ENCODE measurements at regions not wholly inside any gene's neighbourhood (a gene's known extent, or its start where the extent isn't known, plus 50 kb on each side); places are given as distances from the start of the nearest gene placed in this dataset.

DNA sequence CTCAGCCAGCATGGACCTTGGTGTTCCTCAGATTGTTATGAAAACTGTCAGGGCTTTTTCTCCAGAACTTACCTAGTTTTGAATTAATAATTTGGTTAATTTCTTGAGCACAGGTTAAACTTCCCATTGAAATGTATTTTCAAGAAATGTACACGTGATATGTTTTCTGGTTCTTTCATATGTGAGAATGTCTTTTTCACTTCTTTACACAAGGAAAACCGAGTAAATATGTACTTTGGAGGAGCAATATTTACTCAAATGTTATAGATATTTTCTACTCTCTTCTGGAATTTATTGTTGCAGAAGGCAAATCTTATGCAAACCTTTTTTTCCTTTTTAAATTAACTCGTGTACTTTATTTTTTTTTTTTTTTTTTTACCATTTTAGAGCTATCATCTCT lies 134.3 kb downstream of the AHR start:
- ATAC-seq (no peak), DNase-seq (ENCODE audit: low spot score) (no peak), FAIRE-seq (no peak)
- Histone ChIP-seq H3K27ac (ENCODE audit: extremely low read length, insufficient read depth, low read length) (no peak overlapping the region), H3K4me2 (ENCODE audit: low read depth, low read length) (no peak overlapping the region), H3K4me1 (ENCODE audit: insufficient read depth, low read length) (0 out of 2 replicates have a peak, but pooled peaks cover 7% of the 10 kb centered on the region), H3K4me3 (replicated peaks in 1 of 3; ENCODE audit: insufficient read depth in 1 of 3, low read depth in 2 of 3, low read length in 3 of 3) (no peak overlapping the region), H3K9ac (ENCODE audit: insufficient read depth, low read depth, low read length) (no peak overlapping the region), H3K79me2 (ENCODE audit: insufficient read depth, low read length) (no peaks in the 10 kb centered on the region), H3K27me3 (ENCODE audit: control insufficient read depth in 1 of 2, insufficient read depth in 2 of 2, low read length in 2 of 2) (no peaks in the 10 kb centered on the region), H3K9me3 (ENCODE audit: low read length) (peaks cover 9% of the 10 kb centered on the region), H4K20me1 (ENCODE audit: insufficient read depth, low read length) (no peaks in the 10 kb centered on the region), H2AFZ (ENCODE audit: low read length) (no peak overlapping the region), H3K36me3 (replicated peaks in 1 of 2; ENCODE audit: control insufficient read depth in 1 of 2, insufficient read depth in 2 of 2, low read length in 2 of 2) (no peaks in the 10 kb centered on the region)
- 3% methylated on average over 3 of the region's 3 CpGs for WGBS (ENCODE audit: low lambda C conversion rate)
- POLR2A ChIA-PET, result no interaction called here
- no TSS peak for BruUV-seq (replicated peaks)
- in situ Hi-C loops (cut with HindIII; ENCODE audit: extremely low pct_ligation_motif_present, low pct_unique_long_range_greater_than_20kb), result no loop called here
- CTCF ChIA-PET (ENCODE audit: low intra/inter-chr PET ratio, low total read pairs), result no interaction called here
- intact Hi-C loops (cut with micrococcal nuclease; ENCODE audit: unreplicated experiment), result no loop called here
- no peak for TF ChIP-seq ZNF484 (CRISPR knock-in tag; IDR thresholded peaks at IDR 0.05; ENCODE audit: borderline replicate concordance, low read depth)
- TF ChIP-seq HMG20A (CRISPR knock-in tag; IDR thresholded peaks at IDR 0.05; ENCODE audit: borderline replicate concordance), result peak; percentile 24; the same call in 1 of the 2 replicates
- TF ChIP-seq ZBTB8A (CRISPR knock-in tag; IDR thresholded peaks at IDR 0.05; ENCODE audit: borderline replicate concordance, low read depth), result no peak
- no peak for TF ChIP-seq ZNF672 (CRISPR knock-in tag; IDR thresholded peaks at IDR 0.05)
- no peak for TF ChIP-seq ZNF678 (CRISPR knock-in tag; IDR thresholded peaks at IDR 0.05)
- peak; percentile 72; the same call in 1 of the 2 replicates for TF ChIP-seq FOXA3 (CRISPR knock-in tag; IDR thresholded peaks at IDR 0.05)
- no peak for TF ChIP-seq ZNF414 (CRISPR knock-in tag; IDR thresholded peaks at IDR 0.05)
- peak; percentile 46; the same call in 1 of the 2 replicates for TF ChIP-seq ARID5B (CRISPR knock-in tag; IDR thresholded peaks at IDR 0.05)
- TF ChIP-seq ZNF883 (CRISPR knock-in tag; IDR thresholded peaks at IDR 0.05; ENCODE audit: not compliant biosample characterization), result no peak
- TF ChIP-seq RBFOX2 (IDR thresholded peaks at IDR 0.05; ENCODE audit: low read depth, low read length), result no peak
- no peak for TF ChIP-seq ZNF124 (CRISPR knock-in tag; IDR thresholded peaks at IDR 0.05)
- no peak for TF ChIP-seq MYC (CRISPR knock-in tag; IDR thresholded peaks at IDR 0.05; ENCODE audit: borderline replicate concordance)
- no peak for TF ChIP-seq ZNF747 (CRISPR knock-in tag; IDR thresholded peaks at IDR 0.05; ENCODE audit: borderline replicate concordance)
- peak; percentile 39; the same call in 1 of the 2 replicates for TF ChIP-seq NFIC (IDR thresholded peaks at IDR 0.05; ENCODE audit: low read length)
- TF ChIP-seq JUNB (CRISPR knock-in tag; IDR thresholded peaks at IDR 0.05; ENCODE audit: borderline replicate concordance), result no peak
- TF ChIP-seq, protein P1, sequence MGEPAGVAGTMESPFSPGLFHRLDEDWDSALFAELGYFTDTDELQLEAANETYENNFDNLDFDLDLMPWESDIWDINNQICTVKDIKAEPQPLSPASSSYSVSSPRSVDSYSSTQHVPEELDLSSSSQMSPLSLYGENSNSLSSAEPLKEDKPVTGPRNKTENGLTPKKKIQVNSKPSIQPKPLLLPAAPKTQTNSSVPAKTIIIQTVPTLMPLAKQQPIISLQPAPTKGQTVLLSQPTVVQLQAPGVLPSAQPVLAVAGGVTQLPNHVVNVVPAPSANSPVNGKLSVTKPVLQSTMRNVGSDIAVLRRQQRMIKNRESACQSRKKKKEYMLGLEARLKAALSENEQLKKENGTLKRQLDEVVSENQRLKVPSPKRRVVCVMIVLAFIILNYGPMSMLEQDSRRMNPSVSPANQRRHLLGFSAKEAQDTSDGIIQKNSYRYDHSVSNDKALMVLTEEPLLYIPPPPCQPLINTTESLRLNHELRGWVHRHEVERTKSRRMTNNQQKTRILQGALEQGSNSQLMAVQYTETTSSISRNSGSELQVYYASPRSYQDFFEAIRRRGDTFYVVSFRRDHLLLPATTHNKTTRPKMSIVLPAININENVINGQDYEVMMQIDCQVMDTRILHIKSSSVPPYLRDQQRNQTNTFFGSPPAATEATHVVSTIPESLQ (CRISPR knock-in tag; conservative IDR thresholded peaks at IDR 0.05), result no peak
- TF ChIP-seq NR2C2 (CRISPR knock-in tag; IDR thresholded peaks at IDR 0.05; ENCODE audit: borderline replicate concordance), result no peak
- no peak for TF ChIP-seq NR1H2 (CRISPR knock-in tag; IDR thresholded peaks at IDR 0.05; ENCODE audit: borderline replicate concordance, low read depth)

Data from HepG2 (cell line).